ENCODE measurements at regions not wholly inside any gene's neighbourhood (a gene's known extent, or its start where the extent isn't known, plus 50 kb on each side); places are given as distances from the start of the nearest gene placed in this dataset.

DNA sequence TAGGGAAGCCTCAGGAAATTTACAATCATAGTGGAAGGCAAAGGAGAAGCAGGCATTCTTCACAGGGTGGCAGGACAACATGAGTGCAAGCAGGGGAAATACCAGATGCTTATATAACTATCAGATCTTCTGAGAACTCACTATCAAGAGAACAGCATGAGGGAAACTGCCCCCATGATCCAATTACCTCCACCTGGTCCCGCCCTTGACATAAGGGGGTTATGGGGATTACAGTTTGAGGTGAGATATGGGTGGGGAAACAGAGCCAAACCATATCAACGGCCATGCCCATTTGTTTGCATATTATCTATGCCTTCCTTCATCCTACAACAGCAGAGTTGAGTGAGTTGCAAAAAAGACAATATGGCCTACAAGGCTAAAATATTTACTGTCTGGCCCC, 140.2 kb upstream of the CCDC196 start:
- H3K4me3 ChIP-seq (ENCODE audit: low read length): no peak overlapping the region
- DNase-seq (ENCODE audit: low read depth): no peak
- TF ChIP-seq, protein P1, sequence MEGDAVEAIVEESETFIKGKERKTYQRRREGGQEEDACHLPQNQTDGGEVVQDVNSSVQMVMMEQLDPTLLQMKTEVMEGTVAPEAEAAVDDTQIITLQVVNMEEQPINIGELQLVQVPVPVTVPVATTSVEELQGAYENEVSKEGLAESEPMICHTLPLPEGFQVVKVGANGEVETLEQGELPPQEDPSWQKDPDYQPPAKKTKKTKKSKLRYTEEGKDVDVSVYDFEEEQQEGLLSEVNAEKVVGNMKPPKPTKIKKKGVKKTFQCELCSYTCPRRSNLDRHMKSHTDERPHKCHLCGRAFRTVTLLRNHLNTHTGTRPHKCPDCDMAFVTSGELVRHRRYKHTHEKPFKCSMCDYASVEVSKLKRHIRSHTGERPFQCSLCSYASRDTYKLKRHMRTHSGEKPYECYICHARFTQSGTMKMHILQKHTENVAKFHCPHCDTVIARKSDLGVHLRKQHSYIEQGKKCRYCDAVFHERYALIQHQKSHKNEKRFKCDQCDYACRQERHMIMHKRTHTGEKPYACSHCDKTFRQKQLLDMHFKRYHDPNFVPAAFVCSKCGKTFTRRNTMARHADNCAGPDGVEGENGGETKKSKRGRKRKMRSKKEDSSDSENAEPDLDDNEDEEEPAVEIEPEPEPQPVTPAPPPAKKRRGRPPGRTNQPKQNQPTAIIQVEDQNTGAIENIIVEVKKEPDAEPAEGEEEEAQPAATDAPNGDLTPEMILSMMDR (IDR thresholded peaks at IDR 0.05; ENCODE audit: insufficient read depth, low read depth, low read length, missing control alignments): no peak

DNA sequence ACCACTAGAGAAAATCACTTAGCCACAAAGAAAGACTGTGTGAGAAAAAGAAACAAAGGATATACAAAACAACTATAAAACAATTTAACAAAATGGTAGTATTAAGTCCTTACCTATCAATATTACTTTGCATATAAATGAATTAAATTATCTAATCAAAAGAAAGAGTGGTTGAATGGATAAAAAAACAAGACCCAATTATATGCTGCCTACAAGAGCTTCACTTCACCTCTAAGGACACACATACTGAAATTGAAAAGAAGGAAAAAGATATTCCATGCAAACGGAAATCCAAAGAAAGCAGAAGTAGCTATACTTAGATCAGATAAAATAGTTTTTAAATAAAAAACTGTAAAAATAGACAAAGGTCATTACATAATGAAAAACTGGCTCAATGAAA, 134.9 kb upstream of the CCDC196 start:
- no peak overlapping the region for H3K4me3 ChIP-seq (ENCODE audit: low read length)
- TF ChIP-seq, protein P1 (IDR thresholded peaks at IDR 0.05; ENCODE audit: insufficient read depth, low read depth, low read length, missing control alignments): no peak
- DNase-seq (ENCODE audit: low read depth): no peak

DNA sequence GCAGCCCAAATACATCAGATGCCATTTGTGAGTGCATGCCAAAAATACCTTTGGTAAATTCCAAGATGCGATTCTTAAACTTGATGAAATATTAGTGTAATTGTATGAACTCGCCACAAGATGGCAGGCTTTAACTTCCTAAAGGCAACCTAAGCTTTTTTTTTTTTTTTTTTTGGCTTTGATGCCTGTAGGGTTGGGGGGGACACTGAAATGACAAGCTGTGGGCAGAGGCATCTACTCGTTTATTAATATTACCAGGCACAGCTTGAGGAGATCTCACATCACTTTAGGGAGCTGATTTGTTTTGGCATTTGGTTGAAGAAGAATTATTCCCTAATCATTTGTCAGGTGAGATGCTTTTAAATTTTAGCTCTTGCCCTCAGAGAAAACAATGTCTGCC, 126.7 kb upstream of the CCDC196 start:
- H3K4me3 ChIP-seq (ENCODE audit: low read length): no peak overlapping the region
- peak; percentile 71 for DNase-seq (ENCODE audit: low read depth)
- TF ChIP-seq, protein P1 (IDR thresholded peaks at IDR 0.05; ENCODE audit: insufficient read depth, low read depth, low read length, missing control alignments): peak; percentile 59

DNA sequence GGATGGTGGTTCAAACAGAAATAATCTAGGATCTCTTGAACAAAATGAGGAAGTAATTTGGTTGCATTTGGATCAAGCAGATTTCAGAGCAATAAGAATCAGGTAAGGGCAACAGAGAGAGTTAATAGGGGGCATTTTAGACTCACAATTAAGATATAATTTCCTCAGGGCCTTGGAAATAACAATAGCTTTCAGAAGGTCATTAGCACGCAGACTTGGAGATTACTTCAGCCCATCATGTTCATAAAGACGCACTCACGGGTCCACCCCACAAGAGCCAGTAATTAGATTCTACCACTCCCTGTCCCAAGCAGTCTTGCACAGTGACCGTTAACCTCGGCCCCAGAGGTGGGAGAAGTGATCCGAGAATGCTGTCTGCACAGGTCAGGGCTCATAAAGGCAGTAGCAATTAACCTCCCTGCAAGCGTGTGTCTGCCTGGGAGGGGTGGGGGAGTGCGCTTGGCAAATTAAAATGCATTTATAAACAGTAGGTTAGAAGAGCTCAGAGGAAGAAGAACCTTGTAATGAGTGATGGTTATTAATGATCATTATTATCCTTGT, 125.7 kb upstream of the CCDC196 start:
- TF ChIP-seq, protein P1 (IDR thresholded peaks at IDR 0.05; ENCODE audit: insufficient read depth, low read depth, low read length, missing control alignments): no peak
- DNase-seq (ENCODE audit: low read depth): no peak
- no peak overlapping the region for H3K4me3 ChIP-seq (ENCODE audit: low read length)

DNA sequence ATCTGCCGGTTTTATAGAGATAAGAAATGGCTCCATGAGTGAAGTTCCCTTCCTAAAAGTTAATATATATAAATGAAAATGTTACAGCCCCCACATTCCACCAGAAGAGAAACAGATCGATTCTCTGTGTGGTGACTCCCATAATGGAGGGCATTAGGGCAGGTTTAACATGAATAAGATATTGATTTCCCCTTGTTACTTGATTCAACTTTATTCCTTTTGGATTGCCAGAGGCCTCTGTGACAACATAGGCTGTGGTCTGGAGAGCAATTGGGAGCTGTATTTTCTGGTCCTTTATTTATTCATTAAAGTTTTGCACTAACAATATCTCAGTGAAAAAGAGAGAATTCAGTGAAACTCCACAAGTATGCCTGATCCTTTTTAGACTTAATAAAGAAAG, 125.2 kb upstream of the CCDC196 start:
- TF ChIP-seq, protein P1 (IDR thresholded peaks at IDR 0.05; ENCODE audit: insufficient read depth, low read depth, low read length, missing control alignments): no peak
- DNase-seq (ENCODE audit: low read depth): no peak

DNA sequence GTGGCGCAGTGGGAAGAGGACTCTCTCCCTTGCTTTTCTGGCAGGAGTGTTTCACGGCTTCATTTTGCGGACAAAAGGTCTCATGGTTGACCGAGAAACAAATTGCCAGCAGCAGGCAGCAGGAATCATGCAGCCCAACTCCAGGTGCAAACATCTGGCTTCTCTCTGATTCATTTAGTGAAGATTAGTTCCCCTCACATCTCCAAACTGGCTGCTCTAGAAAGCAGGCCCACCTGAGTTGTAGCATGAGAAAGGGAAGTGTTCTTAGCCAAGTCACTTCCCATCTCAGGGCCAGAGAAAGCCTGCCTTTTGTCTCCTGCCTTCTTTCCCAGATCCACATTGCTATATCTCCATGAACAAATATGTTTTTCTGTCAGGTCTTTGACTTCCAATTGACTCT, 120.8 kb upstream of the CCDC196 start:
- TF ChIP-seq, protein P1 (IDR thresholded peaks at IDR 0.05; ENCODE audit: insufficient read depth, low read depth, low read length, missing control alignments): no peak
- no peak for DNase-seq (ENCODE audit: low read depth)
- H3K4me3 ChIP-seq (ENCODE audit: low read length): no peak overlapping the region

More for the DNA sequence above, 125.2 kb upstream of the CCDC196 start:
- no peak overlapping the region for H3K4me3 ChIP-seq (ENCODE audit: low read length)

DNA sequence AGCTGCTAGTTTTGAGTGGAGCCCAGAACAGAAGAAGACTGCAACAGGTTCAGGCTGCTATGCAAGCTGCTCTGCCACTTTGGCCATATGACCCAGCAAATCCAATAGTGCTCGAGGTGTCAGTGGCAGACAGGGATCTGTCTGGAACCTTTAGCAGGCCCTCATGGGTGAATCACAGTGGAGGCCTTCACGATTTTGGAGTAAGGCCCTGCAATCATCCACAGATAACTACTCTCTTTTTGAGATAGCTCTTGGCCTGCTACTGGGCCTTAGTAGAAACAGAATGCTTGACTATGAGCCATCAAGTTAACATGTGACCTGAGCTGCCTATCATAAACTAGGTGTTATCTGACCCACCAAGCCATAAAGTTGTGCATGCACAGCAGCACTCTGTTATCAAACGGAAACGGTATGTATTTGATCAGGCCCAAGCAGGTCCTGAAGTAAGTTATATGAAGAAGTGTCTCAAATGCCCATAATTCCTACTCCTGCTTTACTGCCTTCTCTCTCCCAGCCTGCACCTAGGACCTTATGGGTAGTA, 116.9 kb upstream of the CCDC196 start:
- no peak for DNase-seq (ENCODE audit: low read depth)

More for the DNA sequence above, 116.9 kb upstream of the CCDC196 start:
- H3K4me3 ChIP-seq (ENCODE audit: low read length): no peak overlapping the region
- TF ChIP-seq, protein P1 (IDR thresholded peaks at IDR 0.05; ENCODE audit: insufficient read depth, low read depth, low read length, missing control alignments): no peak

Data from epithelial cell of esophagus (primary cell).